ENCODE measurements at regions not wholly inside any gene's neighbourhood (a gene's known extent, or its start where the extent isn't known, plus 50 kb on each side); places are given as distances from the start of the nearest gene placed in this dataset.

- no peak for ATAC-seq
Measured at GRCh38 chr4:27194599-27195176, 334.0 kb downstream of the STIM2 start.

DNA sequence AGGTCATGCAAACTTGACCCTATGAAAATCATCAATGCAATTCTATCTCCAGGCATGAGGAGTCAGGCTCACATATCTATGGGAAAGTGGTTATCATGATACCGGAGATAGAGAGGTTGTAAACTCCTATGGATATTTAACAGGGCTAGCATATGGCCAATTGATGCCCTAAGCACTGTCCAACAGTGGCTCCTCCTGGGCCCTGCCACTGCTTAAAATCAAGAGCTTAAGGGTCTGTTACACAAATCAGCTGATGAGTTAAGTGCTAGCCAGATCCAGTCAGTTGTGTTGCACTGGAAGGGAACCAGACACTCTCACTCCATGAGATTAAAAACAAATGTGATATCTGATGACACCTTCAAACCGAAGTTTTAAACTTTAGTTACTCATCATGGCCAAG is 337.6 kb downstream of the STIM2 start:
- CTCF ChIA-PET, result no interaction called here
- no peak for DNase-seq (ENCODE audit: low read depth in 1 of 2, low spot score in 1 of 2)
- no peak for ATAC-seq
- Histone ChIP-seq H3K27ac (no peak overlapping the region), H3K4me1 (no peaks in the 10 kb centered on the region), H3K9me3 (no peaks in the 10 kb centered on the region), H3K4me2 (no peak overlapping the region), H3K4me3 (no peak overlapping the region)
- 7% methylated on average over 2 of the region's 2 CpGs for WGBS (ENCODE audit: missing lambda C conversion rate)
- POLR2A ChIA-PET, result no interaction called here
- no peak for FAIRE-seq
- TF ChIP-seq CHD2 (IDR thresholded peaks at IDR 0.05; ENCODE audit: low read length, partially characterized antibody), result no peak
- no peak for TF ChIP-seq JUN (IDR thresholded peaks at IDR 0.05)
- TF ChIP-seq, protein P1, sequence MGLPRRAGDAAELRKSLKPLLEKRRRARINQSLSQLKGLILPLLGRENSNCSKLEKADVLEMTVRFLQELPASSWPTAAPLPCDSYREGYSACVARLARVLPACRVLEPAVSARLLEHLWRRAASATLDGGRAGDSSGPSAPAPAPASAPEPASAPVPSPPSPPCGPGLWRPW (IDR thresholded peaks at IDR 0.05), result no peak
- no peak for TF ChIP-seq MAZ (IDR thresholded peaks at IDR 0.05; ENCODE audit: borderline replicate concordance, low read depth, low read length)
- no peak for TF ChIP-seq NFE2L2 (conservative IDR thresholded peaks at IDR 0.05; ENCODE audit: low read length)
- no peak for TF ChIP-seq USF2 (IDR thresholded peaks at IDR 0.05)
- TF ChIP-seq FOSB (CRISPR knock-in tag; IDR thresholded peaks at IDR 0.05), result no peak
- TF ChIP-seq MYC (IDR thresholded peaks at IDR 0.05; ENCODE audit: borderline replicate concordance, low read length), result no peak
- TF ChIP-seq ZNF302 (CRISPR knock-in tag; IDR thresholded peaks at IDR 0.05), result no peak
- TF ChIP-seq KDM5A (IDR thresholded peaks at IDR 0.05), result no peak
- no peak for TF ChIP-seq MAFK (IDR thresholded peaks at IDR 0.05; ENCODE audit: partially characterized antibody)
- TF ChIP-seq ZSCAN20 (CRISPR knock-in tag; IDR thresholded peaks at IDR 0.05), result no peak
- no peak for TF ChIP-seq TP53 (CRISPR knock-in tag; IDR thresholded peaks at IDR 0.05)

More at GRCh38 chr4:27194599-27195176, 334.0 kb downstream of the STIM2 start:
- no peaks in the 10 kb centered on the region for H3K9me3 ChIP-seq
- ChIA-PET POLR2A (no interaction called here), CTCF (no interaction called here)
- no peak overlapping the region for H3K27ac ChIP-seq
- 0% methylated on average over 2 of the region's 2 CpGs for WGBS (ENCODE audit: missing lambda C conversion rate)
- DNase-seq (ENCODE audit: low read depth in 1 of 2, low spot score in 1 of 2) (no peak), FAIRE-seq (no peak)
- no peak overlapping the region for H3K4me2 ChIP-seq
- TF ChIP-seq HOXB13 (CRISPR knock-in tag; IDR thresholded peaks at IDR 0.05; ENCODE audit: low read depth) (no peak), PHF8 (IDR thresholded peaks at IDR 0.05; ENCODE audit: borderline replicate concordance, low read depth) (no peak), EHMT2 (IDR thresholded peaks at IDR 0.05; ENCODE audit: low read depth) (no peak), FOSL2 (IDR thresholded peaks at IDR 0.05) (no peak), FOSL2 (CRISPR knock-in tag; IDR thresholded peaks at IDR 0.05) (no peak)
- H3K4me1 ChIP-seq, result no peaks in the 10 kb centered on the region
- no peak overlapping the region for H3K4me3 ChIP-seq

- no peak for TF ChIP-seq RFX5 (IDR thresholded peaks at IDR 0.05)
- TF ChIP-seq MAZ (IDR thresholded peaks at IDR 0.05; ENCODE audit: borderline replicate concordance, low read depth, low read length), result no peak
- no peak for TF ChIP-seq ELK1 (IDR thresholded peaks at IDR 0.05; ENCODE audit: low read depth, low read length)
- TF ChIP-seq EHF (CRISPR knock-in tag; IDR thresholded peaks at IDR 0.05), result no peak
- TF ChIP-seq NFE2L2 (conservative IDR thresholded peaks at IDR 0.05; ENCODE audit: low read length), result no peak
- no peak for TF ChIP-seq HOXB5 (CRISPR knock-in tag; IDR thresholded peaks at IDR 0.05)
- TF ChIP-seq PBX3 (IDR thresholded peaks at IDR 0.05), result no peak
- TF ChIP-seq PHF8 (IDR thresholded peaks at IDR 0.05; ENCODE audit: borderline replicate concordance, low read depth), result no peak
- no peak for TF ChIP-seq ZFP36 (IDR thresholded peaks at IDR 0.05; ENCODE audit: borderline replicate concordance, partially characterized antibody)
- no peak for TF ChIP-seq RCOR1 (IDR thresholded peaks at IDR 0.05; ENCODE audit: low read depth, low read length)
- no peak for TF ChIP-seq CTCF (IDR thresholded peaks at IDR 0.05)
- TF ChIP-seq HOXA7 (CRISPR knock-in tag; IDR thresholded peaks at IDR 0.05), result no peak
- TF ChIP-seq EHMT2 (IDR thresholded peaks at IDR 0.05; ENCODE audit: low read depth), result no peak
- no peak for TF ChIP-seq HEYL (CRISPR knock-in tag; IDR thresholded peaks at IDR 0.05)
- no peak for TF ChIP-seq POLR2AphosphoS2 (conservative IDR thresholded peaks at IDR 0.05; ENCODE audit: low read length)
- no peak for TF ChIP-seq CEBPB (IDR thresholded peaks at IDR 0.05)
Measured at GRCh38 chr4:27198971-27199370, 338.3 kb downstream of the STIM2 start.

More at GRCh38 chr4:27198971-27199370, 338.3 kb downstream of the STIM2 start:
- ATAC-seq, result no peak
- H3K4me1 ChIP-seq, result no peaks in the 10 kb centered on the region
- DNase-seq (ENCODE audit: low read depth in 1 of 2, low spot score in 1 of 2), result no peak
- no peak overlapping the region for H3K4me3 ChIP-seq
- H3K9me3 ChIP-seq, result no peaks in the 10 kb centered on the region
- ChIA-PET CTCF (no interaction called here), POLR2A (no interaction called here)
- no peak overlapping the region for H3K4me2 ChIP-seq
- no peak for FAIRE-seq
- no peak overlapping the region for H3K27ac ChIP-seq
- WGBS (ENCODE audit: missing lambda C conversion rate), result 3% methylated on average over 2 of the region's 2 CpGs
